ENCODE measurements at regions not wholly inside any gene's neighbourhood (a gene's known extent, or its start where the extent isn't known, plus 50 kb on each side); places are given as distances from the start of the nearest gene placed in this dataset.
"Not testable (repeated sequence)": the region's sequence is repeated elsewhere in the genome, so short reads cannot be mapped to it uniquely, and the experiment has no call there.

- DNase-seq (ENCODE audit: low read depth) = no peak
Measured at GRCh38 chr12:90828621-90829020, 126.4 kb downstream of the CCER1 start.

GRCh38 chr12:90827567-90827966, 127.4 kb downstream of the CCER1 start:
- no peak for DNase-seq (ENCODE audit: low read depth)

GRCh38 chr12:90826036-90826435, 128.9 kb downstream of the CCER1 start:
- DNase-seq (ENCODE audit: low read depth) = no peak

- no peak for DNase-seq (ENCODE audit: low read depth)
Measured at GRCh38 chr12:90823859-90824258, 131.1 kb downstream of the CCER1 start.

GRCh38 chr12:90819709-90820108, 135.3 kb downstream of the CCER1 start:
- DNase-seq (ENCODE audit: low read depth) = no peak

- DNase-seq (ENCODE audit: low read depth) = no peak
Measured at GRCh38 chr12:90816353-90817089, 138.5 kb downstream of the CCER1 start.

GRCh38 chr12:90809940-90810339, 145.0 kb downstream of the CCER1 start:
- DNase-seq (ENCODE audit: low read depth) = no peak

GRCh38 chr12:90808568-90808967, 146.4 kb downstream of the CCER1 start:
- DNase-seq (ENCODE audit: low read depth) = no peak

- no peak for DNase-seq (ENCODE audit: low read depth)
Measured at GRCh38 chr12:90802727-90803126, 152.2 kb downstream of the CCER1 start.

GRCh38 chr12:90801776-90802175, 153.2 kb downstream of the CCER1 start:
- DNase-seq (ENCODE audit: low read depth) = no peak

- no peak for DNase-seq (ENCODE audit: low read depth)
Measured at GRCh38 chr12:90794212-90794611, 160.8 kb downstream of the CCER1 start.

GRCh38 chr12:90792718-90793117, 162.3 kb downstream of the CCER1 start:
- not testable (repeated sequence) for DNase-seq (ENCODE audit: low read depth)

- DNase-seq (ENCODE audit: low read depth) = no peak
Measured at GRCh38 chr12:90791445-90791844, 163.5 kb downstream of the CCER1 start.

GRCh38 chr12:90790747-90791146, 164.2 kb downstream of the CCER1 start:
- DNase-seq (ENCODE audit: low read depth) = no peak

- no peak for DNase-seq (ENCODE audit: low read depth)
Measured at GRCh38 chr12:90773491-90773890, 181.5 kb downstream of the CCER1 start.

- DNase-seq (ENCODE audit: low read depth) = no peak
Measured at GRCh38 chr12:90770861-90771260, 184.1 kb downstream of the CCER1 start.

GRCh38 chr12:90757957-90758356, 197.0 kb downstream of the CCER1 start:
- DNase-seq (ENCODE audit: low read depth) = no peak

- no peak for DNase-seq (ENCODE audit: low read depth)
Measured at GRCh38 chr12:90745211-90745610, 209.8 kb downstream of the CCER1 start.

GRCh38 chr12:90741611-90742010, 213.4 kb downstream of the CCER1 start:
- no peak for DNase-seq (ENCODE audit: low read depth)

- DNase-seq (ENCODE audit: low read depth) = no peak
Measured at GRCh38 chr12:90729736-90730135, 225.2 kb downstream of the CCER1 start.

GRCh38 chr12:90712671-90713070, 242.3 kb downstream of the CCER1 start:
- no peak for DNase-seq (ENCODE audit: low read depth)

GRCh38 chr12:90710711-90711110, 244.3 kb downstream of the CCER1 start:
- DNase-seq (ENCODE audit: low read depth) = no peak

- DNase-seq (ENCODE audit: low read depth) = no peak
Measured at GRCh38 chr12:90706036-90706435, 248.9 kb downstream of the CCER1 start.

- DNase-seq (ENCODE audit: low read depth) = no peak
Measured at GRCh38 chr12:90695415-90695814, 259.6 kb downstream of the CCER1 start.
